MM.1S (cell line): ENCODE measurements at regions not wholly inside any gene's neighbourhood (a gene's known extent, or its start where the extent isn't known, plus 50 kb on each side); places are given as distances from the start of the nearest gene placed in this dataset.

Source experiments
- DNase-seq: peaks from one replicate; pipeline ENCODE4 v3.0.0-alpha.2; 2015
- H2AFZ ChIP-seq: fragments of 300-600 bp; sonication (generic); 2 replicates; pipeline ENCODE4 v1.6.0; 2016; ENCODE audit warnings: antibody characterized with exemption, low read length
- H3F3A ChIP-seq: fragments of 300-600 bp; sonication (generic); 2 replicates; pipeline ENCODE4 v1.6.1; 2016; ENCODE audit warnings: mild to moderate bottlenecking, antibody characterized with exemption, low read length, moderate library complexity, mixed read lengths; ENCODE audit not compliant: insufficient read depth
- H3K27ac ChIP-seq: fragments of 300-600 bp; sonication (generic); 2 replicates; pipeline ENCODE4 v1.5.1; 2016; ENCODE audit warnings: mild to moderate bottlenecking, low read length
- H3K27me3 ChIP-seq: fragments of 300-600 bp; sonication (generic); replicated peaks from 2 replicates; pipeline ENCODE4 v1.6.0; 2016; ENCODE audit warnings: low read length; ENCODE audit not compliant: insufficient read depth
- H3K36me3 ChIP-seq: fragments of 300-600 bp; sonication (generic); replicated peaks from 2 replicates; pipeline ENCODE4 v1.6.1; 2016; ENCODE audit warnings: mild to moderate bottlenecking, low read length, mixed read lengths; ENCODE audit not compliant: insufficient read depth
- H3K4me1 ChIP-seq: fragments of 300-600 bp; sonication (generic); 2 replicates; pipeline ENCODE4 v1.6.1; 2016; ENCODE audit warnings: low read length, mixed read lengths
- H3K4me2 ChIP-seq: fragments of 300-600 bp; sonication (generic); 2 replicates; pipeline ENCODE4 v1.6.0; 2016; ENCODE audit warnings: low read depth, low read length
- H3K4me3 ChIP-seq: fragments of 300-600 bp; sonication (generic); 2 replicates; pipeline ENCODE4 v1.5.1; 2016; ENCODE audit warnings: low read length, mixed read lengths
- H3K79me2 ChIP-seq: fragments of 300-600 bp; sonication (generic); 2 replicates; pipeline ENCODE4 v1.6.1; 2016; ENCODE audit warnings: mixed run types, low read length, mixed read lengths
- H3K9ac ChIP-seq: fragments of 300-600 bp; sonication (generic); 2 replicates; pipeline ENCODE4 v1.6.1; 2016; ENCODE audit warnings: low read length, mixed read lengths
- H3K9me2 ChIP-seq: fragments of 300-600 bp; sonication (generic); replicated peaks from 2 replicates; pipeline ENCODE4 v1.6.1; 2016; ENCODE audit warnings: mild to moderate bottlenecking, low read length, mixed read lengths; ENCODE audit not compliant: insufficient read depth
- H3K9me3 ChIP-seq: fragments of 300-600 bp; sonication (generic); replicated peaks from 2 replicates; pipeline ENCODE4 v1.6.1; 2016; ENCODE audit warnings: mild to moderate bottlenecking, low read length, mixed read lengths; ENCODE audit not compliant: insufficient read depth
- H4K20me1 ChIP-seq: fragments of 300-600 bp; sonication (generic); 2 replicates; pipeline ENCODE4 v1.6.1; 2016; ENCODE audit warnings: mild to moderate bottlenecking, low read length, moderate library complexity, mixed read lengths; ENCODE audit not compliant: insufficient read depth
- EZH2 ChIP-seq: fragments of 300-600 bp; sonication (generic); optimal IDR thresholded peaks from 2 replicates; pipeline ENCODE3; 2017; ENCODE audit warnings: low read depth, mild to moderate bottlenecking, antibody characterized with exemption, low read length, mixed read lengths
- EZH2phosphoT487 ChIP-seq: fragments of 300-600 bp; sonication (generic); IDR thresholded peaks from 2 replicates; pipeline ENCODE4 v1.6.1; 2018; ENCODE audit warnings: antibody characterized with exemption, low read length
- TF ChIP-seq, protein P1 (sequence below): fragments of 300-600 bp; sonication (generic); IDR thresholded peaks from 2 replicates; pipeline ENCODE4 v1.5.1; 2016; ENCODE audit warnings: antibody characterized with exemption, low read length, mixed read lengths

DNA sequence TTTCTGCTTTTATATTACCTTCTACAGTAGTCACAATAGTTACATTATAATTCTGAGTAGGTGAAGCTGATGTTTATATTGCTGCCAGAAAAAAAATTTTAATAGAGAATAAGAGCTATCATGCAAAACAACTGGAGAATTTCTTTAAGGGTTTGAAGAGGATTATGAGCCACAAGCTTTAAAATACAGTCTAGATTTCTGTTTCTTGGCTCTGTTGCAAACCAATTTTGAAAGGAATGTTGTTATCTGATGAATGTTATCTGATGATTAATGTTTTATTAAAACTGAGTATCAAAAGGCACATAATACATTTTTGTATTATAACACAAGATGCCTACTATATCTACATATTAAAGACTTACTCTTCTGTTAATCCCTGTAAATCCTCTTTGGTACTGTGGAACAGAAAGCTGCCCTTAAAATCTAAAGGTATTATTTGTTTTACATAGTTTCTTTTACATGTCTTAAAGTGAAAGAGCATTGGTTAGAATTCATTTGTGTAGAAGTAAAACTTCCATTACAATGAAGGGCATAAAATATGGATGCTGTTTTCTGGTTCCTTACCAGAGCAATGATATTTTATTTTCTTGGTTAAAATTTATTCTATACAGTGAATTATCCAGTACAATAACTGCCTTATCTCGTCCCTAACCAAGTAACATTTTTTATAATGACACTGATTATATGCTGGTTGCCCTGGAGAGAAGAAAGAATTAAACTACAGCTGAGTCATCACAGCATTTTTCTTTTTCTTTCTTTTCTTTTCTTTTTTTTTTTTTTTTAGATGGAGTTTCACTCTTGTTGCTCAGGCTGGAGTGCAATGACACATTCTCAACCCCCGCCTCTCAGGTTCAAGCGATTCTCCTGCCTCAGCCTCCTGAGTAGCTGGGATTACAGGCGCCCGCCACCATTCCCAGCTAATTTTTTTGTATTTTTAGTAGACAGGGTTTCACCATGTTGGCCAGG, 205.7 kb downstream of the TANC2 start:
- TF ChIP-seq EZH2phosphoT487 (no peak), EZH2 (no peak)
- TF ChIP-seq, protein P1, sequence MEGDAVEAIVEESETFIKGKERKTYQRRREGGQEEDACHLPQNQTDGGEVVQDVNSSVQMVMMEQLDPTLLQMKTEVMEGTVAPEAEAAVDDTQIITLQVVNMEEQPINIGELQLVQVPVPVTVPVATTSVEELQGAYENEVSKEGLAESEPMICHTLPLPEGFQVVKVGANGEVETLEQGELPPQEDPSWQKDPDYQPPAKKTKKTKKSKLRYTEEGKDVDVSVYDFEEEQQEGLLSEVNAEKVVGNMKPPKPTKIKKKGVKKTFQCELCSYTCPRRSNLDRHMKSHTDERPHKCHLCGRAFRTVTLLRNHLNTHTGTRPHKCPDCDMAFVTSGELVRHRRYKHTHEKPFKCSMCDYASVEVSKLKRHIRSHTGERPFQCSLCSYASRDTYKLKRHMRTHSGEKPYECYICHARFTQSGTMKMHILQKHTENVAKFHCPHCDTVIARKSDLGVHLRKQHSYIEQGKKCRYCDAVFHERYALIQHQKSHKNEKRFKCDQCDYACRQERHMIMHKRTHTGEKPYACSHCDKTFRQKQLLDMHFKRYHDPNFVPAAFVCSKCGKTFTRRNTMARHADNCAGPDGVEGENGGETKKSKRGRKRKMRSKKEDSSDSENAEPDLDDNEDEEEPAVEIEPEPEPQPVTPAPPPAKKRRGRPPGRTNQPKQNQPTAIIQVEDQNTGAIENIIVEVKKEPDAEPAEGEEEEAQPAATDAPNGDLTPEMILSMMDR: no peak
- Histone ChIP-seq H3K9me3 (no peaks in the 10 kb centered on the region), H3K9me2 (no peaks in the 10 kb centered on the region), H3K4me1 (no peaks in the 10 kb centered on the region), H3K27me3 (no peaks in the 10 kb centered on the region), H2AFZ (no peak overlapping the region), H3K79me2 (no peaks in the 10 kb centered on the region), H3K36me3 (no peaks in the 10 kb centered on the region), H3K4me3 (no peak overlapping the region), H3K4me2 (no peak overlapping the region), H3F3A (no peaks in the 10 kb centered on the region), H4K20me1 (no peaks in the 10 kb centered on the region), H3K27ac (no peak overlapping the region), H3K9ac (no peak overlapping the region)
- no peak for DNase-seq

DNA sequence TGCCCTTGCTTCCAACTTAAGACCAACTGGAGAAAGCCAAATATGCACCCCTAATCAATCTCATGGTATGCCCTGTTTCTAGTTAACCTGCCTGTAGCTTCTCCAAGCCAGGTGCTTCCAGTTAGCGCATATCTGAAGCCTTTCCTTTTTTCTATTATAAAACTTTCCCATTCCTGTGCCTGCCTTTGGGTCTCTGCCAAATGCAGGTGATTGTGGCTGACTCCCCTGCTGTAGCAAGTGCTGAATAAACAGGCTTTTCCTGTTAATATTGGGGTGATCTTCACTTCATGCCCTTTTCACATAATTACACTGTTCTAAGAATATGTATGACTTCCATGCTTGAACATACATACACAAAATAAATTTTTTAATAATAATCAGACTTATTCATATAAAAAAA, 207.4 kb downstream of the TANC2 start:
- H3K9ac ChIP-seq: no peak overlapping the region

DNA sequence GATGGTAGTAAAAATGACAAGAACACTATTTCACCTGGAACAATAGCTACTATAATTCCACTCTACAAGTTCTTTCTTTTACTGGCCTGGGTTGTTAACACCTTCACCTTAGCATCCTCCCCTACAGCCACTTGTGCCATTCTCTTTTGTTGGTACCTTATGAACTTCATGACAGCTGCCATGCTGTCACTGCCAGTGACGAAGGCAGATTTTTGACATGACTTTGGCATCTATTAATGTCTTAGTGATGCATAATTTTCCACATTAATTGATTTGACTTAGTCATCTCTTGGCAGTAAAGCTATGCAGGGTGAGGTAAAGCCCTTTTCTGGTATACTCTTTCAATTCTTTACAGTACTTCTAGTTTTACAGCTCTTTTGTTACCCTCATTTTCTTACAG, 207.9 kb downstream of the TANC2 start:
- Histone ChIP-seq H3K36me3 (no peaks in the 10 kb centered on the region), H4K20me1 (no peaks in the 10 kb centered on the region), H3K9me3 (no peaks in the 10 kb centered on the region), H3K4me2 (no peak overlapping the region), H3F3A (no peaks in the 10 kb centered on the region), H3K9me2 (no peaks in the 10 kb centered on the region), H3K27ac (no peak overlapping the region), H3K4me3 (no peak overlapping the region), H3K79me2 (no peaks in the 10 kb centered on the region), H3K4me1 (no peaks in the 10 kb centered on the region), H3K9ac (no peak overlapping the region), H3K27me3 (no peaks in the 10 kb centered on the region), H2AFZ (no peak overlapping the region)
- DNase-seq: no peak
- TF ChIP-seq EZH2phosphoT487 (no peak), EZH2 (no peak)
- TF ChIP-seq, protein P1: no peak

More for the DNA sequence above, 207.4 kb downstream of the TANC2 start:
- Histone ChIP-seq H3K4me2 (no peak overlapping the region), H4K20me1 (no peaks in the 10 kb centered on the region), H3K36me3 (no peaks in the 10 kb centered on the region), H3K4me3 (no peak overlapping the region), H2AFZ (no peak overlapping the region), H3F3A (no peaks in the 10 kb centered on the region), H3K9me3 (no peaks in the 10 kb centered on the region), H3K27me3 (no peaks in the 10 kb centered on the region), H3K79me2 (no peaks in the 10 kb centered on the region), H3K4me1 (no peaks in the 10 kb centered on the region), H3K9me2 (no peaks in the 10 kb centered on the region), H3K27ac (no peak overlapping the region)
- no peak for DNase-seq
- TF ChIP-seq EZH2phosphoT487 (no peak), EZH2 (no peak)
- TF ChIP-seq, protein P1: no peak
